ENCODE measurements at regions not wholly inside any gene's neighbourhood (a gene's known extent, or its start where the extent isn't known, plus 50 kb on each side); places are given as distances from the start of the nearest gene placed in this dataset.

DNA sequence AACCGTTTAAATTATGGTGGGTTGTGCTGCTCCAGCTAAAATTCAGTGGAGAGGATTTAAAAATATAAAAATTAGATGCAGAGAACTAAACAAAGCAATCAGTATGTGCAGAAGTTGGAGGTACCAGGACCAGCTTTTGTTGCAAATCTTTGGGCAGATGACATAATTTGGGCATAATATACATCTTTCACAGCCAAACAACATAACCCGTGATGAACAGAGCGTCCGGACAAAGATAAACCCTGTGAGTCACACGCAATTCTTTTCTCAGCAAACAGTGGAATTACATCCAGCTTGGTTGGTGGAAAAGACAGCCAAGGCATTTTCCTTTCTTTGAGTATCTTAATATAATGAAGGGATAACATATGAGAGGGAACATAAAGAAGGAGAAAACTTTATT is 419.4 kb upstream of the ADAMTS9 start:
- H3K27me3 Mint-ChIP-seq = no peaks in the 10 kb centered on the region
- ATAC-seq (ENCODE audit: low read depth) = no peak
- no peaks in the 10 kb centered on the region for H3K9me3 Mint-ChIP-seq
- no peaks in the 10 kb centered on the region for H3K4me1 Mint-ChIP-seq
- no peak overlapping the region for H3K27ac Mint-ChIP-seq
- no peak for DNase-seq
- POLR2A ChIA-PET = no interaction called here
- H3K4me3 Mint-ChIP-seq = no peak overlapping the region
- no peaks in the 10 kb centered on the region for H3K36me3 Mint-ChIP-seq

DNA sequence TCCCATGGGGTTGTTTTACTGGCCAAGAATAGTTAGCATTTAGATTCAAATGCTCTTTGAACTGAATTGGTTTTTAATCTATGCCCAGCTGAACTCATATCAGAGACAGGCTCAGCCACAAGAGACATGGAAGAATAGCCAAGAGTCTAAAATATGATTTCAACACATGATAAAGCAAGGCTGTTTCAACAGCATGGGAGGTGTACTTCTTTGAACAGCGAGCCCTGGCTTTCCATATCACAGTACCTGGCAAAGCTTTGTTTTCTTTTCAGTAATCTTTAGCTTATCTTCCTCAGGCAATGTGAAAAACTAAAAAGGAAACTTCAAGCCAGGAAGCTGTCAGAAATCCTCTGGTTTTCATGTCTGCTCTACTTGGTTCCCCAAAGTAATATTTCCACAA is 413.6 kb upstream of the ADAMTS9 start:
- Mint-ChIP-seq H3K4me3 (no peak overlapping the region), H3K36me3 (no peaks in the 10 kb centered on the region), H3K4me1 (no peaks in the 10 kb centered on the region), H3K27ac (no peak overlapping the region), H3K9me3 (no peaks in the 10 kb centered on the region), H3K27me3 (no peaks in the 10 kb centered on the region)
- no peak for DNase-seq
- POLR2A ChIA-PET = no interaction called here
- ATAC-seq (ENCODE audit: low read depth) = no peak

DNA sequence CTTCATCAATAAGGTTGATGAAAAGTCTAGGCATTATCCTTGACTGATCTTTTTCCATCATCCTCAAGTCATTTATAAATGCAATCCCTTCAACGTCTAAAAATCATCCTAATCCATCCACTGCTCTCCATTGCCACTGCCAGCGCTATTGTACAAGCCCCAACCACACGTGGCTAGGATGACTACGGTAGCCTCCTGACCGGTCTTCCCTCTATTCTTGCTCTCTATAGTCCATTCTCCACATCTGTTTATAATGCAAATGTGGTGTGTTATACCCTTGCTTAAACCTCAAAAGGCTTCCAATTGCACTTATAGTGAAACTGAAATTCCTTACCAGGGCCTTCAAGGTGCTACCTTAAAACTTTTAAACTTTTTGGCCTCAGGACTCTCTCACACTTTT is 410.6 kb upstream of the ADAMTS9 start:
- Mint-ChIP-seq H3K27me3 (no peaks in the 10 kb centered on the region), H3K4me1 (no peaks in the 10 kb centered on the region), H3K9me3 (no peaks in the 10 kb centered on the region), H3K36me3 (no peaks in the 10 kb centered on the region), H3K27ac (no peak overlapping the region), H3K4me3 (no peak overlapping the region)
- POLR2A ChIA-PET = no interaction called here
- ATAC-seq (ENCODE audit: low read depth) (no peak), DNase-seq (no peak)

DNA sequence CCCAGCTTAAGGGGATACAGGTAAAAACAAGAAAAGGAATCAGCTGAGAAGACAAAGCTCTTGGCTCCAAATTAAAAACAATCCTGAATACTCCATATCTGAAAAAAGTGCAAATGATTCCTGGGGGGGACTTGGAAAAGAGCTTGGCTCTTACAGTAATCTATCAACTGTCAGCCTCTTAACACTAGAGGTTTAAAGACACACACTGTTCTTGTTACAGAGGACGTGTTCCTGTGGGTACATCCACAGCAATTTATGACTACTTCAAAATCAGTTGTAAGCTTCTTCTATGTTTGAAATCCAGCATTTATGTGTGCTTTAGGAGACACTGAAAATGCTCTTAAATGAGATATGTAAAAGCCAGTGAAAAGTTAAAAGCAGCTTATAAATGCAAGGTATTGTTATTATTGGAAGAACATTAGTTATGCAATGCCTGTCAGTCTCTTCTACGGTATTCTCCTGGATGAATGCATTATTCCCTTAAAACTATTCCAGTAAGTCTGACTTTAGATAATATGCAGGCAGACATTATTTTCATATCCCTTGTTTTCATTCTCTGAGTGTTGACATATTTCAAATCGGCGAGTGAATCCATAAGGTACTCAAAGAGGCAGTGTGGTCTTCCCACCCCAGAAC is 408.4 kb upstream of the ADAMTS9 start:
- Mint-ChIP-seq H3K27ac (no peak overlapping the region), H3K4me1 (no peaks in the 10 kb centered on the region), H3K4me3 (no peak overlapping the region), H3K9me3 (peaks cover 2% of the 10 kb centered on the region), H3K36me3 (no peaks in the 10 kb centered on the region), H3K27me3 (no peaks in the 10 kb centered on the region)
- POLR2A ChIA-PET = no interaction called here
- DNase-seq (no peak), ATAC-seq (ENCODE audit: low read depth) (no peak)

DNA sequence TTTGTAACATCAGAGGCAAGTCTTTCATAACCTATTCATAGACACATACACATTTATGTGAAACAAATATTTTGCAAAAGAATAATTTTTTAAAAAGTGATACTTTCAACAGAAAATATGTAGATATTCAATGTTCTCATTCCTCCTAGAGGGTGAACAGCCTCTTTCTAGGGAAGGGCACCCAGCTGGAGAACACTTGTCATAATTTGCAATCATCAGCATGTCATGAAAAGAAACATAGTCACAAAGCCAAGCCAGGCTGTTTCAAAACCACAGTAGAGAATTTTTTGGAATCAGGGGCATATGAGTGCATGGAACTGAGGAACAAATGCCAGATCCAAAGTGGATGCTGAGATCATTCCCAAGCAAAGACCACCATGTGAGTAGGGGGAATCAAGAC is 406.9 kb upstream of the ADAMTS9 start:
- Mint-ChIP-seq H3K36me3 (no peaks in the 10 kb centered on the region), H3K27ac (no peak overlapping the region), H3K4me3 (no peak overlapping the region), H3K27me3 (no peaks in the 10 kb centered on the region), H3K9me3 (peaks cover 2% of the 10 kb centered on the region), H3K4me1 (no peaks in the 10 kb centered on the region)
- ATAC-seq (ENCODE audit: low read depth) (no peak), DNase-seq (no peak)
- POLR2A ChIA-PET = no interaction called here

DNA sequence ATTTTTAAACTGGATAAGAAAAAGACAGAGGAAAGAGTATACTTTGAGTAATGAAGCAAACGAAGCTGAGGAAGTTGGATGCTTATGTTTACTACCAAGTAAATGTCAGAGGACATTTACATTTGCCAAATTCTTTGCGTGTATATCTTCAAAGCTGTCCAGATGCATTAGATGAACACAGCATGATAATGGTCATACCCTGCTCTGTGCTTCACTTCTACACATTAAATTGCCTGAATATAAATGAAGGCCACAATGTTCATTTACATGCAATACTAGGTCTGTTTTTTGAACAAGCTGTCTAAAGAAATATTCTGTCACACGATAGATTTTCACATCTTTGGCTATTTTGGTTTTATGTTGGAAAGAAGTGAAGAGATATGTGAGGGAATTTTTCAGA is 405.8 kb upstream of the ADAMTS9 start:
- no peak overlapping the region for H3K4me3 Mint-ChIP-seq
- H3K4me1 Mint-ChIP-seq = no peaks in the 10 kb centered on the region
- no peaks in the 10 kb centered on the region for H3K36me3 Mint-ChIP-seq
- POLR2A ChIA-PET = no interaction called here
- no peaks in the 10 kb centered on the region for H3K27me3 Mint-ChIP-seq
- no peak for ATAC-seq (ENCODE audit: low read depth)
- H3K27ac Mint-ChIP-seq = no peak overlapping the region
- H3K9me3 Mint-ChIP-seq = peaks cover 2% of the 10 kb centered on the region
- no peak for DNase-seq

DNA sequence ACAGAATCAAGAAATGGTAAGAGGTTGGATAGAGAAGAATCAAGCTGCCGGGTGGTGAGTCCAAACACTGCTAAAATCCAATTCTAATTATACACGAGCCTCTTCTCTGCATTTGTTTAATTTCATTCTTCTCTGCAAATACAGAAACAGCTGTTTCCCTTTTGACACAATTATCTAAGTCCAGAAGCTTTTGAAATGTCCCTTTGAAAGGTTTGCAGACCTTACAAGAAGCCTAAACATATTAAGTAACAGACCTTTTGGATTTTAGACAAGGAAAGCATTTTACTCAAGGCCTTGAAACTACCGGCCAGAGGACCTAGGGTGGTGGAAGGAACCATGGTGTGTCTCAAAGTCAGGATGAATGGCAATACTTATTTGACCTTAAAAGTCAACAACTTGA is 403.8 kb upstream of the ADAMTS9 start:
- POLR2A ChIA-PET = no interaction called here
- Mint-ChIP-seq H3K4me1 (no peaks in the 10 kb centered on the region), H3K9me3 (peaks cover 4% of the 10 kb centered on the region), H3K27ac (no peak overlapping the region), H3K27me3 (no peaks in the 10 kb centered on the region), H3K4me3 (no peak overlapping the region), H3K36me3 (no peaks in the 10 kb centered on the region)
- DNase-seq = no peak
- ATAC-seq (ENCODE audit: low read depth) = no peak

DNA sequence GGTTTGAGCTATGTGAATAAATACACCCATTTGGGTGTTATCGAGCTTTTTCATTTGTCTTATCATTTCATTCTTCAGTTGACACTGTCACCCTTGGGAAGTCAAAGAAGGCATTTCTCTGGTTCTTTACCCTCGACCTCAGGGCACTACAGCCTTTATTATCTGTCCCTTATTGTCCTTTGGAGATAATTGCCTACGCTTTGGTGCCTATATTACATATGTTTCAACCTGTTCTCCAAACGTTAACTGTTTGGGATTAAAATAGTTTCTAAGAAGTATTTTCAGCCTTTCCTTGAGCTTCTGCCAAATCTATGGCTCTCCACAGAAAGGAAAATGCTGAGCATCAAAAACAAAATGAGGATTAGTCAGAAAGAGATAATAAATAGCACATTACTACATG is 395.4 kb upstream of the ADAMTS9 start:
- POLR2A ChIA-PET = no interaction called here
- DNase-seq (no peak), ATAC-seq (ENCODE audit: low read depth) (no peak)
- no peak overlapping the region for H3K27ac Mint-ChIP-seq
- peaks cover 2% of the 10 kb centered on the region for H3K9me3 Mint-ChIP-seq
- no peaks in the 10 kb centered on the region for H3K4me1 Mint-ChIP-seq
- H3K4me3 Mint-ChIP-seq = no peak overlapping the region
- H3K36me3 Mint-ChIP-seq = no peaks in the 10 kb centered on the region
- H3K27me3 Mint-ChIP-seq = no peaks in the 10 kb centered on the region

DNA sequence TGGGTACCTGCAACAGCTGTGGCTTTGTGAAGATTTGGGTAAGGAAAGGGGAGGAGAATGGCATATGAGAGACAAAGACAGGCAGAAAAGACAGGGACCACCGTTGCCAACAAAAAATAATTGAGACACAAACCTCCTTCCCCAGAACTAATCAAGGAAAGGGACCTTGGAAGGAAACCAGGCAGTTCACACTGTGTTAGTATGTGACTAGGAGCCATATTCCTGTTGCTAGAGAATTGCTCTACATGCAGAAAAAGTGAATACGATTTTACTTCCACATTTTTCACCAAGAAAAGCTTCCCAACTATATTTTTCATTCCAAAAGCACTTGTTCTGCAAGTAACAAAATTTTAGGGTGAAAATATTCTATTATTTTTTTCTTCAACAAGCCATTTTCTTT is 393.7 kb upstream of the ADAMTS9 start:
- no peak overlapping the region for H3K27ac Mint-ChIP-seq
- ATAC-seq (ENCODE audit: low read depth) = no peak
- POLR2A ChIA-PET = no interaction called here

DNA sequence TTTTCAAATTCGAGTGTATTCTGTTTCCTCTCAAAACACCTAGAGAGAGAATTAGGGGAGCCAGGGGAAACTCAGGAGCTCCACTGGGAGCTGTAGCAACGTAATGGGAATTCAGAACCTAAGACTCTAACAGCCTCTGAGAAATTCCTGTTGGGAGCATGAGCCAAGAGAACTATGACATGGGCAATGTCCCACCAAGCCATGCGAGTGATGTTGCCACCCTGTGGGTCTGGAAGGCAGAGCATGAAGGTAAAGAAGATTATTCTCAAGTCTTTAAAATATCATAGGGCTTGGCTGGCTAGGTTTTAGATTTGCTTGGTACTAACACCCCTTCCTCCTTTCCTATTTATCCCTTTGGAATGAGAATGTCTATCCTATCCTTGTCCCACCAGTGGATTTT is 392.6 kb upstream of the ADAMTS9 start:
- Mint-ChIP-seq H3K9me3 (no peaks in the 10 kb centered on the region), H3K27me3 (no peaks in the 10 kb centered on the region), H3K27ac (no peak overlapping the region), H3K36me3 (no peaks in the 10 kb centered on the region), H3K4me3 (no peak overlapping the region), H3K4me1 (no peaks in the 10 kb centered on the region)
- POLR2A ChIA-PET = no interaction called here
- no peak for ATAC-seq (ENCODE audit: low read depth)
- DNase-seq = no peak

More for the DNA sequence above, 393.7 kb upstream of the ADAMTS9 start:
- H3K4me3 Mint-ChIP-seq = no peak overlapping the region
- no peaks in the 10 kb centered on the region for H3K36me3 Mint-ChIP-seq
- H3K4me1 Mint-ChIP-seq = no peaks in the 10 kb centered on the region
- DNase-seq = no peak
- H3K27me3 Mint-ChIP-seq = no peaks in the 10 kb centered on the region
- H3K9me3 Mint-ChIP-seq = no peaks in the 10 kb centered on the region

DNA sequence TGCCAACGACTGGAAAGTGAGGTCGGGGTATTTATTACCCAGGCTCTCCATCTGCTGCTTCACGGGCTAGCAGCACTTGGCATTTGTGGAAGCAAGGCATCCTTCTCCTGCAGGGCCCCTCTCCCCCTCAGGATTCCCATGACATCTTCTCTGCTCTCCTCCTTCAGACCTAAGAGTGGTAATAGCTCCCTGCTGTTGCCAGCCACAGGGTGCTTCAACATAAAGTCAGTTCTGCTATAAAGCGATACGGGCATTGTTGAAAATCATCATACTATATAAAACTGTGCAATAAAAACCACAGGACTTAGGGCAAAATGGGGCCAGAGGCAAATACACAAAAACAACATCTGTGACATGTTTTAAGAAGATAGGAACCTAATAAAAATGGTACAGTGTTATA is 391.8 kb upstream of the ADAMTS9 start:
- ATAC-seq (ENCODE audit: low read depth) (no peak), DNase-seq (no peak)
- no peak overlapping the region for H3K27ac Mint-ChIP-seq
- no peaks in the 10 kb centered on the region for H3K4me1 Mint-ChIP-seq
- H3K36me3 Mint-ChIP-seq = no peaks in the 10 kb centered on the region
- H3K4me3 Mint-ChIP-seq = no peak overlapping the region
- no peaks in the 10 kb centered on the region for H3K9me3 Mint-ChIP-seq
- H3K27me3 Mint-ChIP-seq = no peaks in the 10 kb centered on the region
- POLR2A ChIA-PET = no interaction called here

DNA sequence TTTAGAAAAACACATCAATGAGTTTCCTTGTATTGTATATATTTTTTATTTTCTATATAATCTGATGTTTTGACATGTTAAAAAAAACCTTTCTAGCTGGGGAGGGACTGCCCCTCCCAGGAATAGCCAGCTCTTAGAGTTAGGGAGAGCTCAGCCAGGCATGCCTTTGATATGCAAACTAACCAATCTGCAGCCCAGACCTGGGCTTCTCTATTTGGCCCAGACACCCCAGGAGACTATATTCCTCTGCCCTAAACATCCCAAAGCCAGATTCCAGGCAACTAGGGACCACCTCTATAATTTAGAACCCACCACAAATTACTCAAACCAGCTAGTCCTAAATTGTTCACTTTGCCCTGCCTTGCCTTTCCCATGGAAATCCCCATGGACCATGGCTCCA is 390.9 kb upstream of the ADAMTS9 start:
- POLR2A ChIA-PET = no interaction called here
- Mint-ChIP-seq H3K36me3 (no peaks in the 10 kb centered on the region), H3K27me3 (no peaks in the 10 kb centered on the region), H3K4me1 (no peaks in the 10 kb centered on the region), H3K9me3 (no peaks in the 10 kb centered on the region), H3K4me3 (no peak overlapping the region), H3K27ac (no peak overlapping the region)
- DNase-seq (no peak), ATAC-seq (ENCODE audit: low read depth) (no peak)

DNA sequence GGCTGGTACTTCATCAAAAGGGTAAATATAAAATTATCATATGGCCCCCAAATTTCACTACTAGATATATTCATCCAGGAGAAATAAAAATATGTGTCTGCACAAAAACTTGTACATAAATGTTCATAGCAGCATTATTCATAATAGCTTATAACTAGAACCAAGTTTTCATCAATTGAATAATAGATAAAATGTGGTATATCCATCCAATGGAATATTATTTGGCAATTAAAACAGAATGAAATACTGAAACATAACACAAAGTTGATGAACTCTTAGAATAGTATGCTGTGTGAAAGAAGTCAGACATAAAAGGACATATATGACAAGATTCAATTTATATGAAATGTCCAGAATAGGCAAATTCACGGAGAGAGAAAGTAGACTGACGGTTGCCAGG is 389.3 kb upstream of the ADAMTS9 start:
- Mint-ChIP-seq H3K27ac (no peak overlapping the region), H3K36me3 (no peaks in the 10 kb centered on the region), H3K4me1 (no peaks in the 10 kb centered on the region), H3K9me3 (no peaks in the 10 kb centered on the region), H3K27me3 (no peaks in the 10 kb centered on the region), H3K4me3 (no peak overlapping the region)
- POLR2A ChIA-PET = no interaction called here
- DNase-seq = no peak
- ATAC-seq (ENCODE audit: low read depth) = no peak

DNA sequence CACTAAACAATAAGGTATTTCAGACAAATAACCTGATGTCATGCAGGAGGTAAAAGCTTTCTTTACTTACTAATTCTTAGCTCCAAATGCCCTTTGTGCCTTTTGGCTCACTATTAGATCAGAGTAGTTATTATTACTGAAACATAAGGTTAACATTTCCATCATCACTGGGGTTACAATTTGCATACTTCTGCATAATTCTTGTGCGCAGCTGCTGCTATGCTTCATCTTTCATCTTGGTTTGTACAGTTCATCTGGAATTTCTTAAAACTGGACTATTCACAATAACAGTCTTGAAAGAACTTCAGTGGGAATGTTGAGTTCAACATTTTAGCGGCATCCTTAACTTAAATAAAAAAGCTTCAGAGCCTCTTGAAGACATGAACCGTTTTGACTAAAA is 383.2 kb upstream of the ADAMTS9 start:
- DNase-seq (no peak), ATAC-seq (ENCODE audit: low read depth) (no peak)
- H3K27ac Mint-ChIP-seq = no peak overlapping the region
- no peak overlapping the region for H3K4me3 Mint-ChIP-seq
- no peaks in the 10 kb centered on the region for H3K4me1 Mint-ChIP-seq
- peaks cover 2% of the 10 kb centered on the region for H3K9me3 Mint-ChIP-seq
- H3K36me3 Mint-ChIP-seq = no peaks in the 10 kb centered on the region
- H3K27me3 Mint-ChIP-seq = no peaks in the 10 kb centered on the region
- POLR2A ChIA-PET = no interaction called here

DNA sequence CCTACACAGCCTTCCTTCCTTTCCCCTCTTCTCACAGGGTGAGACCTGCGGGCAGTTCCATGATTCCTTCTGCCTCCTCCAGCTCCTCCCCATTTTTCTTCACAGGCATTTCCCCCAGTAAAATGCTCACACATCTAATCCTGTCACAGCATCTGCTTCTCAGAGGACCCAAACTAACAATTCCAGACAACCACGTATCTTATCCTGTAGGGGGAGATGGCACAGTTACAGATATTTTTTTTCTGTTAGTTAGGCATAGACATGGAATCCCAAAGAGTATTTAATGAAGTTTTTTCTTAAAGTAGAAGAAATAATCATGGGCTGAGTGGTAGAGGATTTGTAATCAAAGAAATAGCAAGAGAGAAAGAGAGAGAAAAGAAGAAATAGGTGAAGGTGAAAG is 373.1 kb upstream of the ADAMTS9 start:
- ATAC-seq (ENCODE audit: low read depth) = no peak
- H3K9me3 Mint-ChIP-seq = peaks cover 4% of the 10 kb centered on the region
- POLR2A ChIA-PET = no interaction called here
- DNase-seq = no peak
- H3K4me1 Mint-ChIP-seq = no peaks in the 10 kb centered on the region
- H3K27me3 Mint-ChIP-seq = no peaks in the 10 kb centered on the region
- H3K4me3 Mint-ChIP-seq = no peak overlapping the region
- H3K27ac Mint-ChIP-seq = no peak overlapping the region
- H3K36me3 Mint-ChIP-seq = no peaks in the 10 kb centered on the region
